Occipital lobe (tissue), 1 donor: ENCODE measurements at regions not wholly inside any gene's neighbourhood (a gene's known extent, or its start where the extent isn't known, plus 50 kb on each side); places are given as distances from the start of the nearest gene placed in this dataset.

Experiments used
- DNase-seq: peaks from one replicate; lab custom pipeline; 2025; lab: John Stamatoyannopoulos, UW

GRCh38 chr10:4127518-4128315, 342.7 kb upstream of the KLF6 start:
- DNase-seq: no peak

GRCh38 chr10:4125776-4126175, 340.8 kb upstream of the KLF6 start:
- DNase-seq: no peak

- DNase-seq: no peak
Observed at GRCh38 chr10:4121502-4122380, 336.7 kb upstream of the KLF6 start.

GRCh38 chr10:4120096-4120853, 335.3 kb upstream of the KLF6 start:
- no peak for DNase-seq

GRCh38 chr10:4119107-4119506, 334.1 kb upstream of the KLF6 start:
- DNase-seq: no peak

GRCh38 chr10:4117604-4118003, 332.6 kb upstream of the KLF6 start:
- no peak for DNase-seq

- no peak for DNase-seq
Observed at GRCh38 chr10:4111643-4112042, 326.6 kb upstream of the KLF6 start.

- no peak for DNase-seq
Observed at GRCh38 chr10:4109469-4109868, 324.5 kb upstream of the KLF6 start.

- no peak for DNase-seq
Observed at GRCh38 chr10:4108693-4109092, 323.7 kb upstream of the KLF6 start.

GRCh38 chr10:4107285-4107851, 322.4 kb upstream of the KLF6 start:
- DNase-seq: no peak

- DNase-seq: no peak
Observed at GRCh38 chr10:4103603-4104002, 318.6 kb upstream of the KLF6 start.

GRCh38 chr10:4102802-4103344, 317.9 kb upstream of the KLF6 start:
- no peak for DNase-seq

GRCh38 chr10:4101918-4102654, 317.1 kb upstream of the KLF6 start:
- DNase-seq: no peak

GRCh38 chr10:4100380-4100779, 315.4 kb upstream of the KLF6 start:
- no peak for DNase-seq

- no peak for DNase-seq
Observed at GRCh38 chr10:4099202-4099601, 314.2 kb upstream of the KLF6 start.

GRCh38 chr10:4095166-4095917, 310.3 kb upstream of the KLF6 start:
- DNase-seq: no peak

- DNase-seq: no peak
Observed at GRCh38 chr10:4094751-4095150, 309.7 kb upstream of the KLF6 start.

- DNase-seq: no peak
Observed at GRCh38 chr10:4093438-4093837, 308.4 kb upstream of the KLF6 start.

- no peak for DNase-seq
Observed at GRCh38 chr10:4088354-4089066, 303.5 kb upstream of the KLF6 start.
